Raji (cell line): ENCODE measurements at regions not wholly inside any gene's neighbourhood (a gene's known extent, or its start where the extent isn't known, plus 50 kb on each side); places are given as distances from the start of the nearest gene placed in this dataset.

ENCODE experiments used
- POLR2A ChIP-seq: IDR thresholded peaks from 2 replicates; pipeline ENCODE4 v1.6.1; 2011; ENCODE audit warnings: low read depth, low read length, control low read depth; ENCODE audit not compliant: insufficient read depth

- TF ChIP-seq POLR2A = peak; percentile 71
Observed at GRCh38 chr14:106845286-106846087, 1319.1 kb downstream of the TMEM121 start.

GRCh38 chr14:106846218-106846617 is 1319.8 kb downstream of the TMEM121 start:
- no peak for TF ChIP-seq POLR2A

DNA sequence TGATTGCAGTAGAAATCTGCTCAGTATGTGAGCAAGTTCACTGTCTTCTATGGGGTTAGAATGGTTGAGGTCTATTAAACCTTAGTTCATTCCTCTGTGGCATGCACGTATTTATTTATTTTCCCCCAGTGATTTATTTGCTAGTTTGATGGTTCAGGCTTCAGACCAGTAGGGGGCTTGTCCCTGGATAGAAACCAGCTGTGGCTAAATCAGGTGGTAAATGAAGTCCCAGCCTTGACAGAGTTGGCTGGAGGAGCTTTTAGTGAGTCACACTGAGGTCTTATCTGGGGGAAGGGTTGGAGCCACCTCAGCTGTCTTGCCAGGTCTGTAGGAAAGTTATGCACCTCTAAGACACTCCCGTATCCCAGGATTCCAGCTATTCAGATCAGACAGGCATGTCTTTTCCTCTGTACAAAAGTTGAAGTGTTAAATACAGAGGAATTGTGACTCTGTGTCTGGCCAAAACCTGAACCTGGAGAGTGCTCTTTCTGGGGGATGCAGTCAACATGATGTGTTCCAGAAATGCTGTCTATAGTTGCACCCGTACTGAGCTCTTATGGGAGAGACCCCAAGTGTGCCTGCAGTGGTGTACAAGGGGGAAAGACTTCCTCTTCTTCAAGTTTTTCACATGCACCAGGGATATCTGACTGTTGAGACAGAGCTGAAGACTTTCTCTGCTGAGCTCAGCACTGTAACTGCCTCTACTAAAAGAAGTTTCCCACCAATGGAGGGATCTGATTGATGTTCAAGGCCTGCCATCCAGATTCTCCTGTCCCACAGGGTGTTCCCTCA is 1322.1 kb downstream of the TMEM121 start:
- TF ChIP-seq POLR2A = no peak; the same call in 1 of the 2 replicates

- peak; percentile 98 for TF ChIP-seq POLR2A
Observed at GRCh38 chr14:106850913-106851825, 1324.8 kb downstream of the TMEM121 start.

DNA sequence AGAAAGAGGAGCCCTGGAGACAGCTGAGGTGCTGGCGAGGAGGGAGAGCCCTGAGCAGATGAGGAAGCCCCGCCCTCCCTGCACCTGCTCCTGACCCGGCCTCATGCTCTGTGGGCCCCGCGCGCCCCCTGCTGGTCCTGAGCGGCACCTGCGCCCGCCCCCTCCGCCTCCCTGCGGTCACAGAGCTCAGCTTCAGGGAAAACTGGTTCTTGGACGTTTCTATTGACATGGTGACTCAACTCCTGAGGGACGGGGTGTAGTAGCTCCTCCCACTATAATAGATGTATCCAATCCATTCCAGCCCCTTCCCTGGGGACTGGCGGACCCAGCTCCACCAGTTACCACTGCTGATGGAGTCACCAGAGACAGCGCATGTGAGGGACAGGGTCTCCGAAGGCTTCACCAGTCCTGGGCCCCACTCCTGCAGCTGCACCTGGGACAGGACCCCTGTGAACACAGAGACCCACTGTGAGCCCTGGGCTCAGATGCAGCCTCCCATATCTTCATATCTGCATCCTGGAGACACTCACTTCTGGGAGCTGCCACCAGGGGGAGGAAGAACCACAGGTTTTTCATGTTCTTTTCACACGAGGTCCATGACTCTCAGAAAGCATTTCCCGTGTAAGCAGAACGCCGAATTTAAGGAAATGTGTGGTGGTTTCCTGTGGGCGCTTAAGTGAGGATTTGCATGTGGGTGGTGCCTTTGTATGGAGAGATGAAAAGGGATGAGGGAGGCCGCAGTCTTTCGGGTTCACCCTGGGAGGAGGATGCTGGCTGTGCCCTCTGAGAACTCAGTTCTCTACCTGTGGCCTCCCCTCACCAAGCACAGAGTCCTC is 1346.4 kb downstream of the TMEM121 start:
- TF ChIP-seq POLR2A = peak; percentile 98

- TF ChIP-seq POLR2A = peak; percentile 29; the same call in 1 of the 2 replicates
Observed at GRCh38 chr14:106874350-106874749, 1348.0 kb downstream of the TMEM121 start.

DNA sequence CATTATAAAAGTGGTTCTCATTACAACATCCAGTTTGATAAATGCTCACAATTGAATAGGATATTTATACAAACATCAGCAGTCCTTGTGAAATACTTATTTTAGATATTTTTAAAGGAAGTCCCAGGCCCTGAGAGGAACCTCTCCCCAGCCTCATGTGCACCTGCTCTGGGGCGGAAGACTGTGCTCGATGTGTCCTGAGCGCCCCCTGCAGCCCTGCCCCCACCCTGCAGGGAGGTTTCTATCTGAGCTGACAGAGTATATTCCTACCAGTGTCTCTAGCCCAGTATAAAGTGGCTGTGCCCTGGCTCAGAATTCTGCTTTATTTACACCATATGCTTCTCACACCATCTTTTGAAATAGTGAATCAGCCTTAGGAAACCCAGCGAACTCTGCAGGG is 1349.1 kb downstream of the TMEM121 start:
- no peak for TF ChIP-seq POLR2A

- TF ChIP-seq POLR2A = no peak
Observed at GRCh38 chr14:106876711-106877110, 1350.3 kb downstream of the TMEM121 start.

DNA sequence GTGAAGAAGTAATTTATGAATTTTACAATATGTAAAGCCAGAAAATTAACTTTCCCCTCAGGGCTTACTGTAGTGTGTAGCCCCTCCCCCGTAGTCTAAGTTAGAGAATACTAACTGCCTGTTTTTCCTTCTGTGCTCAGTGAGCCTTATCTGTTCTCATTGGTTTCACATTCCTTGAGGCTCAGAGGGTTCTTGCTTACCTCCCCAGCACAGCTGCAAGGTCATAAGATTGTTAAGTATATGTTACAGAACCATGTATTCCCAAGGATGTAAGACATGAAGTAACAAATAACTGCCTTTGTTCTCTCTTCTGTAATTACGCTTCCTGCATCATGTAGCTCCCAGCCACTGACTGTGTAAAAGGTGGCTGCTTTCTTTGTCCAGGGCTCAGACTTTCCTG is 1351.1 kb downstream of the TMEM121 start:
- TF ChIP-seq POLR2A = no peak

DNA sequence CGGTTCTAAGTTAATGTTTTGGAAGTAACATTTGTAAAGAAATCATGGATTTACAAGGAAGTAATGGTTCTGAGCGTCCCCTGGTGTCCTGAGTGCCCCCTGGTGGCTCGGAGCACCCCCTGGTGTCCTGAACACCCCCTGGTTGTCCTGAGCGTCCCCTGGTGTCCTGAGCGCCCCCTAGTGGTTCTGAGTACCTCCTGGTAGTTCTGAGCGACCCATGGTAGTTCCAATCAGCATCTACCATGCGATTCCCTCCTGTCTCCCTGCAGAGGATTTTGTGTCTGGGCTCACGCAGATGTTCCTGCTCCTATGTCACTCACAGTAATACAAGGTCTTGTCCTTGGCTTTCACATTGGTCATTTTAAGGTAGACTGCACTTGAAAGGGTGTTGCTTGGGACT is 1352.9 kb downstream of the TMEM121 start:
- TF ChIP-seq POLR2A = no peak

GRCh38 chr14:106883218-106883692 is 1356.9 kb downstream of the TMEM121 start:
- no peak for TF ChIP-seq POLR2A
